Upper lobe of left lung (tissue), 6 donors: ENCODE measurements at regions not wholly inside any gene's neighbourhood (a gene's known extent, or its start where the extent isn't known, plus 50 kb on each side); places are given as distances from the start of the nearest gene placed in this dataset.
"Not testable (repeated sequence)": the region's sequence is repeated elsewhere in the genome, so short reads cannot be mapped to it uniquely, and the experiment has no call there.

Experiments
- ATAC-seq, 2 donors: fragments of 200-7000 bp; cut with Tn5 transposase; one replicate each; pipeline ENCODE4 v1.9.1; 2022; ENCODE audit warnings: mild to moderate bottlenecking in 2 of 2, moderate library complexity in 2 of 2; ENCODE audit not compliant: low FRiP score in 2 of 2
- DNase-seq, 2 donors: peaks; one replicate each; pipeline ENCODE4 v3.0.0-alpha.2; 2019 to 2020
- H3K27ac ChIP-seq, 4 donors: fragments of 200-600 bp; sonication (generic); one replicate each; pipeline ENCODE4 v1.5.1; 2016 to 2019
- H3K27me3 ChIP-seq, 4 donors: fragments of 200-600 bp; sonication (generic); one replicate each; pipeline ENCODE4 v1.5.1; 2017 to 2019
- H3K36me3 ChIP-seq, 4 donors: fragments of 200-600 bp; sonication (generic); one replicate each; pipeline ENCODE4 v1.5.1; 2016 to 2019
- H3K4me1 ChIP-seq, 4 donors: fragments of 200-600 bp; sonication (generic); one replicate each; pipeline ENCODE4 v1.5.1; 2018 to 2019
- H3K4me3 ChIP-seq, 4 donors: fragments of 200-600 bp; sonication (generic); one replicate each; pipeline ENCODE4 v1.5.1; 2017 to 2019; ENCODE audit warnings: mild to moderate bottlenecking in 2 of 4, moderate library complexity in 1 of 4
- H3K9me3 ChIP-seq, 4 donors: fragments of 200-600 bp; sonication (generic); one replicate each; pipeline ENCODE4 v1.5.1; 2018 to 2019
- CTCF ChIP-seq, 6 experiments: fragments of 450-650 bp in 4 of 6; fragments of 200-600 bp in 2 of 6; sonication (generic) in 2 of 6; IDR thresholded peaks; one replicate each; pipeline ENCODE4 v1.5.1; 2016 to 2019; ENCODE audit warnings: antibody characterized with exemption in 6 of 6
- EP300 ChIP-seq, 4 donors: sonication (generic); formaldehyde crosslinking; IDR thresholded peaks; one replicate each; pipeline ENCODE4 v1.5.1; 2017; ENCODE audit warnings: antibody characterized with exemption in 4 of 4, control low read depth in 2 of 4
- POLR2A ChIP-seq, 4 donors: fragments of 450-650 bp; IDR thresholded peaks; one replicate each; pipeline ENCODE4 v1.5.1; 2016 to 2017; ENCODE audit warnings: antibody characterized with exemption in 4 of 4, mild to moderate bottlenecking in 2 of 4
- POLR2AphosphoS5 ChIP-seq, 2 donors: sonication (generic); formaldehyde crosslinking; IDR thresholded peaks; one replicate each; pipeline ENCODE4 v1.5.1; 2017; ENCODE audit warnings: antibody characterized with exemption in 2 of 2
- WGBS, 2 donors: methylation state at CpG; one replicate each; pipeline ENCODE4 v1.1.5; 2017 to 2018; 5-methylcytosine and 5-hydroxymethylcytosine counted together
- donor health status: DM: no; HTN: no; CAD: no; lungs with moderate emphysema.
- donor health status: DM: no; HTN: yes; CAD: no; lungs with severe emphysema.

- Histone ChIP-seq H3K27me3 (no peaks in the 10 kb centered on the region), H3K4me3 (no peak overlapping the region), H3K4me1 (no peaks in the 10 kb centered on the region), H3K36me3 (no peaks in the 10 kb centered on the region), H3K27ac (no peak overlapping the region), H3K9me3 (no peaks in the 10 kb centered on the region)
- TF ChIP-seq CTCF (IDR thresholded peaks at IDR 0.05) (no peak), EP300 (IDR thresholded peaks at IDR 0.05) (no peak), POLR2A (IDR thresholded peaks at IDR 0.05) (no peak), POLR2AphosphoS5 (IDR thresholded peaks at IDR 0.05) (no peak)
- no peak for DNase-seq
- 57 to 58% methylated on average over 1 of the region's 1 CpG for WGBS, 2 donors
- no peak for ATAC-seq
Observed at GRCh38 chr10:121385136-121385535, 213.1 kb downstream of the FGFR2 start.

GRCh38 chr10:121392657-121393056, 205.6 kb downstream of the FGFR2 start:
- Histone ChIP-seq H3K27me3 (no peaks in the 10 kb centered on the region), H3K4me3 (peak overlapping the region in 1 of 4 donors; percentile 11), H3K4me1 (no peaks in the 10 kb centered on the region), H3K36me3 (no peaks in the 10 kb centered on the region), H3K27ac (no peak overlapping the region), H3K9me3 (no peaks in the 10 kb centered on the region)
- DNase-seq (no peak), ATAC-seq (no peak)
- WGBS, 2 donors: 68 to 71% methylated on average over 6 of the region's 6 CpGs
- TF ChIP-seq POLR2A (IDR thresholded peaks at IDR 0.05) (no peak), EP300 (IDR thresholded peaks at IDR 0.05) (no peak), POLR2AphosphoS5 (IDR thresholded peaks at IDR 0.05) (no peak), CTCF (IDR thresholded peaks at IDR 0.05) (no peak)

GRCh38 chr10:121393522-121393921, 204.7 kb downstream of the FGFR2 start:
- no peaks in the 10 kb centered on the region for H3K27me3 ChIP-seq
- ATAC-seq (no peak), DNase-seq (no peak)
- no peak for TF ChIP-seq POLR2A (IDR thresholded peaks at IDR 0.05)
- no peak for TF ChIP-seq CTCF (IDR thresholded peaks at IDR 0.05)
- TF ChIP-seq POLR2AphosphoS5 (IDR thresholded peaks at IDR 0.05): no peak
- H3K4me1 ChIP-seq: no peaks in the 10 kb centered on the region
- H3K36me3 ChIP-seq: no peaks in the 10 kb centered on the region
- no peak overlapping the region for H3K27ac ChIP-seq
- H3K4me3 ChIP-seq: no peak overlapping the region
- no peaks in the 10 kb centered on the region for H3K9me3 ChIP-seq
- 67 to 71% methylated on average over 3 of the region's 3 CpGs for WGBS, 2 donors

- DNase-seq, H3K36me3 ChIP-seq, H3K9me3 ChIP-seq, H3K4me1 ChIP-seq, H3K27ac ChIP-seq, H3K27me3 ChIP-seq, ATAC-seq, H3K4me3 ChIP-seq: not testable (repeated sequence)
- 89 to 93% methylated on average over 4 of the region's 4 CpGs for WGBS, 2 donors
Observed at GRCh38 chr10:121400507-121400906, 197.7 kb downstream of the FGFR2 start.

- ATAC-seq (no peak), DNase-seq (no peak)
- H3K27me3 ChIP-seq: no peaks in the 10 kb centered on the region
- no peak overlapping the region for H3K4me3 ChIP-seq
- H3K27ac ChIP-seq: no peak overlapping the region
- H3K36me3 ChIP-seq: no peaks in the 10 kb centered on the region
- TF ChIP-seq POLR2AphosphoS5 (IDR thresholded peaks at IDR 0.05) (no peak), POLR2A (IDR thresholded peaks at IDR 0.05) (no peak), EP300 (IDR thresholded peaks at IDR 0.05) (no peak), CTCF (IDR thresholded peaks at IDR 0.05) (no peak)
- H3K9me3 ChIP-seq: no peaks in the 10 kb centered on the region
- no peaks in the 10 kb centered on the region for H3K4me1 ChIP-seq
- 91 to 92% methylated on average over 5 of the region's 5 CpGs for WGBS, 2 donors
Observed at GRCh38 chr10:121403527-121403926, 194.7 kb downstream of the FGFR2 start.
